Amniotic epithelial cell (primary cell): ENCODE measurements at regions not wholly inside any gene's neighbourhood (a gene's known extent, or its start where the extent isn't known, plus 50 kb on each side); places are given as distances from the start of the nearest gene placed in this dataset.
"Not testable (repeated sequence)": the region's sequence is repeated elsewhere in the genome, so short reads cannot be mapped to it uniquely, and the experiment has no call there.

Experiments used
- DNase-seq: peaks from one replicate; pipeline ENCODE4 v3.0.0-alpha.2; 2010; ENCODE audit warnings: low read depth

- DNase-seq = peak; percentile 44
Measured at GRCh38 chr4:19033816-19034733, 1012.5 kb upstream of the LCORL start.

- DNase-seq = peak; percentile 31
Measured at GRCh38 chr4:19030536-19030935, 1009.0 kb upstream of the LCORL start.

GRCh38 chr4:19030048-19030447 lies 1008.5 kb upstream of the LCORL start:
- DNase-seq = peak; percentile 47

GRCh38 chr4:19026281-19026680 lies 1004.7 kb upstream of the LCORL start:
- DNase-seq = peak; percentile 79

- peak; percentile 39 for DNase-seq
Measured at GRCh38 chr4:19025031-19025430, 1003.5 kb upstream of the LCORL start.

- no peak for DNase-seq
Measured at GRCh38 chr4:19024047-19024446, 1002.5 kb upstream of the LCORL start.

- no peak for DNase-seq
Measured at GRCh38 chr4:19021617-19022016, 1000.1 kb upstream of the LCORL start.

GRCh38 chr4:19016550-19016949 lies 995.0 kb upstream of the LCORL start:
- not testable (repeated sequence) for DNase-seq

- no peak for DNase-seq
Measured at GRCh38 chr4:19014594-19014993, 993.0 kb upstream of the LCORL start.

GRCh38 chr4:19010761-19011160 lies 989.2 kb upstream of the LCORL start:
- DNase-seq = no peak

- DNase-seq = peak; percentile 45
Measured at GRCh38 chr4:19009881-19010280, 988.3 kb upstream of the LCORL start.

GRCh38 chr4:19005211-19005610 lies 983.7 kb upstream of the LCORL start:
- peak; percentile 88 for DNase-seq

- DNase-seq = no peak
Measured at GRCh38 chr4:19002170-19002569, 980.6 kb upstream of the LCORL start.

GRCh38 chr4:18999595-18999994 lies 978.0 kb upstream of the LCORL start:
- DNase-seq = no peak

- no peak for DNase-seq
Measured at GRCh38 chr4:18981234-18981615, 959.7 kb upstream of the LCORL start.

GRCh38 chr4:18980516-18981233 lies 959.1 kb upstream of the LCORL start:
- no peak for DNase-seq

- no peak for DNase-seq
Measured at GRCh38 chr4:18976884-18977283, 955.3 kb upstream of the LCORL start.

- DNase-seq = no peak
Measured at GRCh38 chr4:18975916-18976808, 954.6 kb upstream of the LCORL start.

GRCh38 chr4:18973296-18973695 lies 951.7 kb upstream of the LCORL start:
- DNase-seq = no peak

GRCh38 chr4:18961879-18962278 lies 940.3 kb upstream of the LCORL start:
- DNase-seq = no peak

- DNase-seq = no peak
Measured at GRCh38 chr4:18961266-18961665, 939.7 kb upstream of the LCORL start.

- no peak for DNase-seq
Measured at GRCh38 chr4:18957716-18958115, 936.2 kb upstream of the LCORL start.
